HG03139 (cell line): ENCODE measurements at regions not wholly inside any gene's neighbourhood (a gene's known extent, or its start where the extent isn't known, plus 50 kb on each side); places are given as distances from the start of the nearest gene placed in this dataset.
"Not testable (repeated sequence)": the region's sequence is repeated elsewhere in the genome, so short reads cannot be mapped to it uniquely, and the experiment has no call there.

ENCODE experiments used
- ATAC-seq: cut with Tn5 transposase; IDR thresholded peaks from one replicate; pipeline ENCODE4 v1.9.1; 2021; ENCODE audit not compliant: unreplicated experiment

GRCh38 chr13:52565324-52565723 is 76.9 kb upstream of the HNRNPA1L2 start:
- ATAC-seq, result peak; percentile 65

GRCh38 chr13:52569904-52570602 is 72.2 kb upstream of the HNRNPA1L2 start:
- ATAC-seq, result peak; percentile 74

DNA sequence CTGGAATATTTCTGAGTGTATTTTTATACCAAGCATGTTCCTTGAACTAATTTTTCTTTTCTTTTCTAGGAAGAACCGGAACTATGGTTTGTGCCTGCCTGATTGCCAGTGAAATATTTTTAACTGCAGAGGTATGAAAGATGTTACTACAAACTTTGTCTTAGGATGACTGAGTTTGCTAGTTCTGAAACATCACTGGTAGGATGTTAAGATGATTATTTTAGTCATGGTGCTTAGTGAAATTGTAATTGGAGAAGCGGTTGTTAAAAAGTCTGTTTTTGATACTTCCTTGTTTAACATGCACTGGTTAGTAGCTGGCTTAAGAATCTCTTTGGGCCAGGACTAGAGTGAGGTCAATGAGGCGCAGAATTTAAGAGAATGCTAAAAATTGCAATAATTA is 71.1 kb upstream of the HNRNPA1L2 start:
- ATAC-seq, result not testable (repeated sequence)

DNA sequence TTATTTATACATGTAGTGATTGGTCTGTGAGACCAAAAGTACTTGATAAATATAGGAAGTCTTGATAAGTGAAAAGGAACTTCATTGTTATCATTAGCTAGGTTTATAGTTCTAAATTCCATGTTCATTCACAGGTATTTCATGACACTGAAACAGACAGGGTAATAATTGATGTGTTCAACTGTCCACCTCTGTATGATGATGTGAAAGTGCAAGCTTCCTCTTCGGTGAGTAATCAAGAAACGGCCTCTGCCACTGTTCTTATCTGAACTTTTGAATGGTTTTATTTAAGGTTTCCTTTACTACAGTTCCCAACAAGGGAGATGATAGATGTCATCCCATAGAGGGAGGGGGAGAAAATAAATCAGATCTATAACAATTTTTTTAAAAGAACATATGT is 59.3 kb upstream of the HNRNPA1L2 start:
- peak; percentile 87 for ATAC-seq
